ENCODE measurements at regions not wholly inside any gene's neighbourhood (a gene's known extent, or its start where the extent isn't known, plus 50 kb on each side); places are given as distances from the start of the nearest gene placed in this dataset.
"Not testable (repeated sequence)": the region's sequence is repeated elsewhere in the genome, so short reads cannot be mapped to it uniquely, and the experiment has no call there.

DNA sequence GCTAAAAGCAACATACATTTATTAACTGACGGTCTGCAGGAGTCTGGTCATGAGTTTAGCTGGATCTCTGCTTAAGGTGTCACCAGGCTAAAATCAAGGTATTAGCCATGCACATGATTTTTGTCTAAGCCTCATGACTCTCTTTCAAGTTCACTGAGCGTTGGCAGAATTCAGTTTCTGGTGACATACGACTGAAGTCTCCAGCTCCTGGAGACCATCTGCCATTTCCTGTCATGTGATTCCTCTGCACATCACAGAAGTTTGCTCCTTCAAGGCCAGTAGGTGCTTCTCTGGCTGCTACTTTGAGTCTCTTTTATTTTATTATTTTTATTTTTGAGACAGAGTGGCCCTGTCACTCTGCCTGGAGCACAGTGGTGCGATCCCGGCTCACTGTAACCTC is 148.4 kb upstream of the EYA4 start:
- Histone ChIP-seq H3K9ac (ENCODE audit: low read length) (no peak overlapping the region), H2AFZ (ENCODE audit: insufficient read depth, low read depth, low read length, poor library complexity, severe bottlenecking) (no peak overlapping the region), H3K4me3 (ENCODE audit: control extremely low read depth in 1 of 5, extremely low read depth in 1 of 5, insufficient read depth in 1 of 5, low read depth in 2 of 5, low read length in 4 of 5) (no peak overlapping the region), H3K9me3 (ENCODE audit: control extremely low read depth in 1 of 3, control insufficient read depth in 2 of 3, insufficient read depth in 1 of 3, low read length in 2 of 3) (no peaks in the 10 kb centered on the region), H3K4me2 (replicated peaks; ENCODE audit: low read depth, low read length, poor library complexity, severe bottlenecking) (no peak overlapping the region), H3K4me1 (ENCODE audit: control insufficient read depth in 2 of 2, insufficient read depth in 2 of 2, low read length in 2 of 2) (no peaks in the 10 kb centered on the region), H3K36me3 (replicated peaks in 1 of 2; ENCODE audit: control extremely low read depth in 1 of 2, control insufficient read depth in 1 of 2, extremely low read depth in 1 of 2, insufficient read depth in 2 of 2, low read length in 1 of 2) (no peaks in the 10 kb centered on the region), H3K79me2 (ENCODE audit: control insufficient read depth, insufficient read depth, low read length) (no peaks in the 10 kb centered on the region), H3K27me3 (replicated peaks in 1 of 4; ENCODE audit: control extremely low read depth in 1 of 4, control insufficient read depth in 3 of 4, insufficient read depth in 4 of 4, low read length in 3 of 4) (no peaks in the 10 kb centered on the region), H3K27ac (ENCODE audit: low read length in 2 of 2) (no peak overlapping the region), H4K20me1 (ENCODE audit: control insufficient read depth, insufficient read depth, low read length, poor library complexity, severe bottlenecking) (no peaks in the 10 kb centered on the region)
- ChIA-PET POLR2A (no interaction called here), CTCF (no interaction called here)
- Mint-ChIP-seq H3K27me3 (peaks cover 5% of the 10 kb centered on the region), H3K4me1 (no peaks in the 10 kb centered on the region), H3K4me3 (no peak overlapping the region), H3K27ac (no peak overlapping the region), H3K9me3 (ENCODE audit: insufficient read depth) (no peaks in the 10 kb centered on the region)
- TF ChIP-seq, protein P1, sequence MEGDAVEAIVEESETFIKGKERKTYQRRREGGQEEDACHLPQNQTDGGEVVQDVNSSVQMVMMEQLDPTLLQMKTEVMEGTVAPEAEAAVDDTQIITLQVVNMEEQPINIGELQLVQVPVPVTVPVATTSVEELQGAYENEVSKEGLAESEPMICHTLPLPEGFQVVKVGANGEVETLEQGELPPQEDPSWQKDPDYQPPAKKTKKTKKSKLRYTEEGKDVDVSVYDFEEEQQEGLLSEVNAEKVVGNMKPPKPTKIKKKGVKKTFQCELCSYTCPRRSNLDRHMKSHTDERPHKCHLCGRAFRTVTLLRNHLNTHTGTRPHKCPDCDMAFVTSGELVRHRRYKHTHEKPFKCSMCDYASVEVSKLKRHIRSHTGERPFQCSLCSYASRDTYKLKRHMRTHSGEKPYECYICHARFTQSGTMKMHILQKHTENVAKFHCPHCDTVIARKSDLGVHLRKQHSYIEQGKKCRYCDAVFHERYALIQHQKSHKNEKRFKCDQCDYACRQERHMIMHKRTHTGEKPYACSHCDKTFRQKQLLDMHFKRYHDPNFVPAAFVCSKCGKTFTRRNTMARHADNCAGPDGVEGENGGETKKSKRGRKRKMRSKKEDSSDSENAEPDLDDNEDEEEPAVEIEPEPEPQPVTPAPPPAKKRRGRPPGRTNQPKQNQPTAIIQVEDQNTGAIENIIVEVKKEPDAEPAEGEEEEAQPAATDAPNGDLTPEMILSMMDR (IDR thresholded peaks at IDR 0.05) = no peak
- no peak for TF ChIP-seq EZH2 (IDR thresholded peaks at IDR 0.05; ENCODE audit: borderline replicate concordance, insufficient read depth, low read depth, low read length, poor library complexity, severe bottlenecking)
- WGBS (ENCODE audit: insufficient coverage) = 64% methylated on average over 5 of the region's 5 CpGs
- intact Hi-C loops (cut with micrococcal nuclease) = no loop called here
- DNase-seq (no peak), ATAC-seq (ENCODE audit: low read depth) (no peak)

DNA sequence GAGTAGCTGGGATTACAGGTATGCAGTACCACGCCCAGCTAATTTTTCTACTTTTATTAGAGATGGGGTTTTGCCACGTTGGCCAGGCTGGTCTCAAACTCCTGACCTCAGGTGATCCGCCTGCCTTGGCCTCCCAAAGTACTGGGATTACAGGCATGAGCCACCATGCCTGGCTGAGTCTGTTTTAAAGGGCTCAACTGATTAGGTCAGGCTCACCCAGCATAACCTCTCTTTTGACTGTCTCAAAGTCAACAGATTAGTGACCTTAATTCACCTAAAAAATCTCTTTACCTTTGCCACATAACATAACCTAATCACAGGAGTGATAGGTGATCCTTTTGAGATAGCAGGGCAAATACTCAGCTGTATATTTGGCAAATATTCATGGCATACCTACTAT is 147.9 kb upstream of the EYA4 start:
- POLR2A ChIA-PET = not testable (repeated sequence)

More for the DNA sequence above, 147.9 kb upstream of the EYA4 start:
- H3K4me1 Mint-ChIP-seq; H2AFZ ChIP-seq (ENCODE audit: insufficient read depth, low read depth, low read length, poor library complexity, severe bottlenecking); H3K9ac ChIP-seq (ENCODE audit: low read length); H3K27ac ChIP-seq (ENCODE audit: low read length in 2 of 2); H3K9me3 Mint-ChIP-seq (ENCODE audit: insufficient read depth); H3K4me2 ChIP-seq (replicated peaks; ENCODE audit: low read depth, low read length, poor library complexity, severe bottlenecking); H3K4me1 ChIP-seq (ENCODE audit: control insufficient read depth in 2 of 2, insufficient read depth in 2 of 2, low read length in 2 of 2); H3K27ac Mint-ChIP-seq; ATAC-seq (ENCODE audit: low read depth); H3K9me3 ChIP-seq (ENCODE audit: control extremely low read depth in 1 of 3, control insufficient read depth in 2 of 3, insufficient read depth in 1 of 3, low read length in 2 of 3); DNase-seq; H3K27me3 ChIP-seq (replicated peaks in 1 of 4; ENCODE audit: control extremely low read depth in 1 of 4, control insufficient read depth in 3 of 4, insufficient read depth in 4 of 4, low read length in 3 of 4); H3K27me3 Mint-ChIP-seq; H3K36me3 ChIP-seq (replicated peaks in 1 of 2; ENCODE audit: control extremely low read depth in 1 of 2, control insufficient read depth in 1 of 2, extremely low read depth in 1 of 2, insufficient read depth in 2 of 2, low read length in 1 of 2); H4K20me1 ChIP-seq (ENCODE audit: control insufficient read depth, insufficient read depth, low read length, poor library complexity, severe bottlenecking); intact Hi-C loops (cut with micrococcal nuclease); H3K4me3 ChIP-seq (ENCODE audit: control extremely low read depth in 1 of 5, extremely low read depth in 1 of 5, insufficient read depth in 1 of 5, low read depth in 2 of 5, low read length in 4 of 5); CTCF ChIA-PET; H3K4me3 Mint-ChIP-seq; H3K79me2 ChIP-seq (ENCODE audit: control insufficient read depth, insufficient read depth, low read length): not testable (repeated sequence)
- 79% methylated on average over 2 of the region's 3 CpGs for WGBS (ENCODE audit: insufficient coverage)
